ENCODE measurements at regions not wholly inside any gene's neighbourhood (a gene's known extent, or its start where the extent isn't known, plus 50 kb on each side); places are given as distances from the start of the nearest gene placed in this dataset.
"Not testable (repeated sequence)": the region's sequence is repeated elsewhere in the genome, so short reads cannot be mapped to it uniquely, and the experiment has no call there.

DNA sequence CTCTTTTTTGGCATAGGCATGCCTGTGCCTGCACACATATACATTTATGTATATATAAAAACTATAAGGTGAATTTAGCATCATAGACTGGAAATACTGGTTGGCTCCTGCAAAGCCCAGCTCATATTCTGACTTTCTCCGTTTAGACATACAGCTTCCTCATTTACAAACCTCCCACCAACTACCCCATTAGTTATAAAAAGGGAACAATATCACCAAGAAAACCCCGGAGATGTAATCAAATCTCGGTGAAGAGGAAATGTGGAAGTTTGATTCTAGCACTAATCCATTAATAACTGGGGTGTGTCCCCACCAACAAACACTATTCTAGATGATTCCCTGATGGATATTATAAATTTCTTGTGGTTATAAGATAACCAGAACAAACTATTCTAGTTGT is 517.7 kb upstream of the TBL1XR1 start:
- H3K27me3 Mint-ChIP-seq, result peaks cover 0 to 4% of the 10 kb centered on the region in 2 donors
- H3K27ac Mint-ChIP-seq, result no peak overlapping the region
- H3K4me1 Mint-ChIP-seq, result no peaks in the 10 kb centered on the region
- no peaks in the 10 kb centered on the region for H3K9me3 Mint-ChIP-seq
- DNase-seq (no peak), ATAC-seq (replicated peaks in 1 of 4) (no peak)
- H3K9me3 ChIP-seq, result no peaks in the 10 kb centered on the region
- no peaks in the 10 kb centered on the region for H3K36me3 ChIP-seq (ENCODE audit: control insufficient read depth in 2 of 2, extremely low read depth in 1 of 2, insufficient read depth in 1 of 2, low read length in 1 of 2)
- no peaks in the 10 kb centered on the region for H3K36me3 Mint-ChIP-seq
- POLR2A ChIA-PET, result no interaction called here
- H3K27ac ChIP-seq (ENCODE audit: low read length), result no peak overlapping the region
- CTCF ChIA-PET, result no interaction called here
- WGBS (ENCODE audit: insufficient coverage), result no CpG with 5 or more reads among the region's 3 CpGs
- no peak overlapping the region for H3K4me3 ChIP-seq (ENCODE audit: control insufficient read depth in 1 of 2, extremely low read depth in 1 of 2, low read length in 1 of 2)
- no peaks in the 10 kb centered on the region for H3K4me1 ChIP-seq (ENCODE audit: control insufficient read depth in 1 of 2, extremely low read depth in 1 of 2, insufficient read depth in 2 of 2, low read length in 2 of 2)
- H3K4me3 Mint-ChIP-seq, result no peak overlapping the region
- no peaks in the 10 kb centered on the region for H3K27me3 ChIP-seq (replicated peaks in 1 of 2; ENCODE audit: control insufficient read depth in 2 of 2, extremely low read depth in 1 of 2, insufficient read depth in 2 of 2, low read length in 1 of 2)

DNA sequence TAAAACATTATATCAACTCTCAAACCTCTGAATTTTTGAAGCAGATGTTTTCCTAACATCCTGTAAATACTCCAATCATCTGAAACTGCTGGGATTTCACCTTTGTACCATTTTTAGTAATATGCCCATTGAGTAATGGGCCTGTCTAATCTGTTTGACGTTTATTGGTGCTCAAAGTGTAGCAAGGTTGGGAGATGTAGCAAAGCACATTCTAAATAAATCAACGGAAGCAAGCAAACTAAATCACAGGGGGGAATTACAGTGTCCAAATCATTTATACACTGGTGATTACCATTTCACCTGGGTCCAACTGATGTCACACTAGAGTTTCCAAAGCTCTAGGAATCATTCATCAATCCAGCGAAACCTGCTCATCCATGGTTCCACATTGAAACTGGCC is 518.7 kb upstream of the TBL1XR1 start:
- no peaks in the 10 kb centered on the region for H3K9me3 Mint-ChIP-seq
- POLR2A ChIA-PET, result interaction anchor here in 1 of 2 donors (0.5 kb wide), 1 partner anchor 73 kb away, joined by 3 read pairs; no protein-coding TSS in a partner anchor
- no peak overlapping the region for H3K4me3 Mint-ChIP-seq
- CTCF ChIA-PET, result no interaction called here
- Histone ChIP-seq H3K27ac (ENCODE audit: low read length) (no peak overlapping the region), H3K4me3 (ENCODE audit: control insufficient read depth in 1 of 2, extremely low read depth in 1 of 2, low read length in 1 of 2) (no peak overlapping the region), H3K27me3 (replicated peaks in 1 of 2; ENCODE audit: control insufficient read depth in 2 of 2, extremely low read depth in 1 of 2, insufficient read depth in 2 of 2, low read length in 1 of 2) (no peaks in the 10 kb centered on the region), H3K4me1 (ENCODE audit: control insufficient read depth in 1 of 2, extremely low read depth in 1 of 2, insufficient read depth in 2 of 2, low read length in 2 of 2) (no peaks in the 10 kb centered on the region), H3K36me3 (ENCODE audit: control insufficient read depth in 2 of 2, extremely low read depth in 1 of 2, insufficient read depth in 1 of 2, low read length in 1 of 2) (no peaks in the 10 kb centered on the region), H3K9me3 (no peaks in the 10 kb centered on the region)
- 100% methylated on average over 1 of the region's 3 CpGs for WGBS (ENCODE audit: insufficient coverage)
- ATAC-seq (replicated peaks in 1 of 4) (no peak), DNase-seq (no peak)
- H3K36me3 Mint-ChIP-seq, result no peaks in the 10 kb centered on the region
- H3K4me1 Mint-ChIP-seq, result no peaks in the 10 kb centered on the region
- peaks cover 0 to 4% of the 10 kb centered on the region in 2 donors for H3K27me3 Mint-ChIP-seq
- no peak overlapping the region for H3K27ac Mint-ChIP-seq

DNA sequence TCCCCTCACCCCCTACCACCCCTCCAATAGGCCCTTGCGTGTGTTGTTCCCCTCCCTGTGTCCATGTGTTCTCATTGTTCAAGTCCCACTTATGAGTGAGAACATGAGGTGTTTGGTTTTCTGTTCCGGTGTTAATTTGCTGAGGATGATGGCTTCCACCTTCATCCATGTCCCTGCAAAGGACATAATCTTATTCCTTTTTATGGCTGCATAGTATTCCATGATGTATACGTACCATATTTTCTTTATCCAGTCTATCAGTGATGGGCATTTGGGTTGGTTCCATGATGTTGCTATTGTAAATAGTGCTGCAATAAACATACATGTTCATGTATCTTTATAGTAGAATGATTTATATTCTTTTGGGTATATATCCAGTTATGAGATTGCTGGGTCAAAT is 523.6 kb upstream of the TBL1XR1 start:
- DNase-seq; H3K4me3 Mint-ChIP-seq; H3K27ac ChIP-seq (ENCODE audit: low read length); H3K36me3 ChIP-seq (ENCODE audit: control insufficient read depth in 2 of 2, extremely low read depth in 1 of 2, insufficient read depth in 1 of 2, low read length in 1 of 2); POLR2A ChIA-PET; H3K27me3 Mint-ChIP-seq; CTCF ChIA-PET; H3K4me3 ChIP-seq (ENCODE audit: control insufficient read depth in 1 of 2, extremely low read depth in 1 of 2, low read length in 1 of 2); H3K36me3 Mint-ChIP-seq; ATAC-seq (replicated peaks in 1 of 4); H3K9me3 ChIP-seq; H3K9me3 Mint-ChIP-seq; H3K4me1 ChIP-seq (ENCODE audit: control insufficient read depth in 1 of 2, extremely low read depth in 1 of 2, insufficient read depth in 2 of 2, low read length in 2 of 2); H3K27me3 ChIP-seq (replicated peaks in 1 of 2; ENCODE audit: control insufficient read depth in 2 of 2, extremely low read depth in 1 of 2, insufficient read depth in 2 of 2, low read length in 1 of 2); H3K27ac Mint-ChIP-seq: not testable (repeated sequence)
- no CpG with 5 or more reads among the region's 3 CpGs for WGBS (ENCODE audit: insufficient coverage)
- peaks cover 15 to 18% (median 18%) of the 10 kb centered on the region in 3 donors for H3K4me1 Mint-ChIP-seq

DNA sequence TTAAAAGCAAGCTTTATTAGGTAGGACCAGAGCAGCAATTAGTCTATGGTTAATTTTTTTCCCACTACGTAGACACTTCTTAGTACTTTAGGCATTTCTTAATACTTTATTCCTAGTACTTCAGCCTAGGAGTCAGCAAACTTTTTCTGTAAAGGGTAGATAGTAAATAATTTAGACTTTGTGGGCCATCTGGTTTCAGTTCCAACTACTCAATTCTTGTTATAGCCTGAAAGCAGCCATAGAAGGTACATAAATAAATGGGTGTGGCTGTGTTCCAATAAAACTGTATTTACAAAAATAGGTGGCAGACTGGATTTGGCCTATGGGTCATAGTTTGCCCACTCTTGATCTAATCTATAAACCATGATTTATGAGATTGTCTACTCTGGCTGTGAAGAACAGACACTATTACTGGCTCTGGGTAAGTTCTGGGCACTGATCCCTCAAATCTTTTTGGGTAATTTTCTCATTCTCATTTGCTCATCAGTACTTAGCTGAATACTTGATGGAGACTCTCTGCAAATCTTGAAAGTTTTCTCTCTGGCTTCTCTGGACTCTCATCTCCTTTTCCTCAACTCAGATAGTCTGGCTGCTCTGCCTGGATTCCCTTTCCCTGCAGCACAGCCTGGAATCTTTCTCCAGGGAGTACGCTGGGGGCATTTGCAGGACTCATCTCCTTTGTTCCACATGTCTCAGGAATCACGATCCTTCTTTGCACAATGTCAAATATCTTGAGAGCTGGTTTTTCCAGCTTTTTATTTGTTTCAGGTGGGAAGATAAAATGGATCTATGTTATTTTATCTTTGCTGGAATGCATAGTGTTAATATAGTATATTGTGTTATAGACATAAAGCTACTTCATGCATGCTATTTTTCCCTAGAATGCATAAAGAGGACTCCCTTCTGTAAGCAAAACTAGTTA is 524.8 kb upstream of the TBL1XR1 start:
- Histone ChIP-seq H3K27ac (ENCODE audit: low read length) (no peak overlapping the region), H3K4me1 (ENCODE audit: control insufficient read depth in 1 of 2, extremely low read depth in 1 of 2, insufficient read depth in 2 of 2, low read length in 2 of 2) (peaks cover 0 to 7% of the 10 kb centered on the region in 2 experiments), H3K27me3 (replicated peaks in 1 of 2; ENCODE audit: control insufficient read depth in 2 of 2, extremely low read depth in 1 of 2, insufficient read depth in 2 of 2, low read length in 1 of 2) (no peaks in the 10 kb centered on the region), H3K4me3 (ENCODE audit: control insufficient read depth in 1 of 2, extremely low read depth in 1 of 2, low read length in 1 of 2) (no peak overlapping the region), H3K36me3 (ENCODE audit: control insufficient read depth in 2 of 2, extremely low read depth in 1 of 2, insufficient read depth in 1 of 2, low read length in 1 of 2) (no peaks in the 10 kb centered on the region), H3K9me3 (no peaks in the 10 kb centered on the region)
- Mint-ChIP-seq H3K36me3 (no peaks in the 10 kb centered on the region), H3K27me3 (peaks cover 0 to 2% of the 10 kb centered on the region in 2 donors), H3K9me3 (no peaks in the 10 kb centered on the region), H3K27ac (no peak overlapping the region), H3K4me1 (peaks cover 15 to 18% (median 18%) of the 10 kb centered on the region in 3 donors), H3K4me3 (no peak overlapping the region)
- no CpG with 5 or more reads among the region's 3 CpGs for WGBS (ENCODE audit: insufficient coverage)
- CTCF ChIA-PET, result no interaction called here
- no peak for ATAC-seq (replicated peaks in 1 of 4)
- POLR2A ChIA-PET, result interaction anchor here (0.6 kb wide), 2 partner anchors 268 to 440 kb away, joined by 3 to 4 read pairs; no protein-coding TSS in a partner anchor
- DNase-seq, result no peak

DNA sequence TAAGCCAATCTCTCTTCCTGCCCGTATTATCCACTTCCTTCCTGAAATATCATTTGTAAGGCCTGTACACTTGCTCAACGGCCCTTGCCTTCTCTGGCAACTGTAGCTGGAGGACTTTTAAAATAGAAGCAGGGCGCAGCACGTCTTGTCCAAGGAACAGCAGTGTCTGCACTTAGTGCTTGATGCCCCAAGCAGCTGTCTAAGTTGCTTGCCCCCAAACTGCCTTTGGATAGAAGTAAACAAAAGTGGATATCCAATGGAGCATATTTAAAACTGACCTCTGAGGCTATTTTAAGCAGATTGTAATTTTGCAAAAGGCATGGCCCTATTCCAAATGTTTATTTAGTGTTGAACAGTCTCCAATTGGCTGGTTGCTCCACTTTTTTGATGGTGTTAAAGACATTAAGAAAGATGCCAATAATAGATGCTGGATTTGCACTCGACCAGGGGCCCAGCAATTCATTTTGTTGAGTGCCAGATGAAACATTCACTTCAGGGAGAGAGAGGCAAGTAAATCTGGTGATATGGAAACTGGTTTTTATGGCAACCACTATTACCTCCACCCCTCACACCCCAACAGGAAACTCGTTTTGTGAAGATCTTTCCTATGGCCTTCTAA is 526.8 kb upstream of the TBL1XR1 start:
- POLR2A ChIA-PET, result no interaction called here
- H3K4me3 Mint-ChIP-seq, result no peak overlapping the region
- H3K27ac Mint-ChIP-seq, result no peak overlapping the region
- H3K9me3 Mint-ChIP-seq, result no peaks in the 10 kb centered on the region
- 61% methylated on average over 4 of the region's 6 CpGs for WGBS (ENCODE audit: insufficient coverage)
- Histone ChIP-seq H3K4me1 (ENCODE audit: control insufficient read depth in 1 of 2, extremely low read depth in 1 of 2, insufficient read depth in 2 of 2, low read length in 2 of 2) (peaks cover 0 to 7% of the 10 kb centered on the region in 2 experiments), H3K27ac (ENCODE audit: low read length) (no peak overlapping the region), H3K36me3 (ENCODE audit: control insufficient read depth in 2 of 2, extremely low read depth in 1 of 2, insufficient read depth in 1 of 2, low read length in 1 of 2) (no peaks in the 10 kb centered on the region), H3K27me3 (replicated peaks in 1 of 2; ENCODE audit: control insufficient read depth in 2 of 2, extremely low read depth in 1 of 2, insufficient read depth in 2 of 2, low read length in 1 of 2) (no peaks in the 10 kb centered on the region), H3K9me3 (no peaks in the 10 kb centered on the region), H3K4me3 (ENCODE audit: control insufficient read depth in 1 of 2, extremely low read depth in 1 of 2, low read length in 1 of 2) (no peak overlapping the region)
- ATAC-seq (replicated peaks in 1 of 4) (no peak), DNase-seq (no peak)
- peaks cover 0 to 2% of the 10 kb centered on the region in 2 donors for H3K27me3 Mint-ChIP-seq
- no peaks in the 10 kb centered on the region for H3K36me3 Mint-ChIP-seq
- peaks cover 15 to 18% (median 18%) of the 10 kb centered on the region in 3 donors for H3K4me1 Mint-ChIP-seq
- CTCF ChIA-PET, result no interaction called here

DNA sequence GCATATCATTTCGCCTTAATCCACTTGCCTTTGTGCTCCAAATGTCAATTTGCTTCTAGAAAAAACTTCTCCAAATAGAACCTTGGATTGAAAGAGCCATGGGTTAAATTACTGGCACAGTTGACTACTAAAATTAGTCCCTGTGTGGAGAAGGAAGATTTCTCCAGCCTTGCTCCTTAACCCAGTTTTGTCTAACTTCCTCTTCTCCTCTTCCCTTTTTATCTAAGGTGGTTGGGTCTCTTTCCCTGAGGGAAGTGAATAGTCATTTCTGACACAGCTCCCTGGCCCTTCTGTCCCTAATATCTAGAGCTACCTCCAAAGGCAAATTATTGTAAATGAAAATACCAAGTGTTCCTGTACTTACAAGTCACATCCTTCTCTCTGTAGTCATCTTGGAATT is 527.9 kb upstream of the TBL1XR1 start:
- no CpG with 5 or more reads among the region's 1 CpG for WGBS (ENCODE audit: insufficient coverage)
- no peak overlapping the region for H3K27ac Mint-ChIP-seq

More for the DNA sequence above, 527.9 kb upstream of the TBL1XR1 start:
- Histone ChIP-seq H3K27me3 (replicated peaks in 1 of 2; ENCODE audit: control insufficient read depth in 2 of 2, extremely low read depth in 1 of 2, insufficient read depth in 2 of 2, low read length in 1 of 2) (no peaks in the 10 kb centered on the region), H3K4me1 (ENCODE audit: control insufficient read depth in 1 of 2, extremely low read depth in 1 of 2, insufficient read depth in 2 of 2, low read length in 2 of 2) (peaks cover 0 to 7% of the 10 kb centered on the region in 2 experiments), H3K9me3 (no peaks in the 10 kb centered on the region), H3K4me3 (ENCODE audit: control insufficient read depth in 1 of 2, extremely low read depth in 1 of 2, low read length in 1 of 2) (no peak overlapping the region), H3K27ac (ENCODE audit: low read length) (no peak overlapping the region), H3K36me3 (ENCODE audit: control insufficient read depth in 2 of 2, extremely low read depth in 1 of 2, insufficient read depth in 1 of 2, low read length in 1 of 2) (no peaks in the 10 kb centered on the region)
- Mint-ChIP-seq H3K27me3 (peaks cover 0 to 2% of the 10 kb centered on the region in 2 donors), H3K4me3 (no peak overlapping the region), H3K9me3 (no peaks in the 10 kb centered on the region), H3K36me3 (no peaks in the 10 kb centered on the region), H3K4me1 (peaks cover 15 to 18% (median 18%) of the 10 kb centered on the region in 3 donors)
- POLR2A ChIA-PET, result no interaction called here
- CTCF ChIA-PET, result no interaction called here
- DNase-seq (no peak), ATAC-seq (replicated peaks in 1 of 4) (no peak)
